ENCODE measurements at regions not wholly inside any gene's neighbourhood (a gene's known extent, or its start where the extent isn't known, plus 50 kb on each side); places are given as distances from the start of the nearest gene placed in this dataset.
"Not testable (repeated sequence)": the region's sequence is repeated elsewhere in the genome, so short reads cannot be mapped to it uniquely, and the experiment has no call there.

DNA sequence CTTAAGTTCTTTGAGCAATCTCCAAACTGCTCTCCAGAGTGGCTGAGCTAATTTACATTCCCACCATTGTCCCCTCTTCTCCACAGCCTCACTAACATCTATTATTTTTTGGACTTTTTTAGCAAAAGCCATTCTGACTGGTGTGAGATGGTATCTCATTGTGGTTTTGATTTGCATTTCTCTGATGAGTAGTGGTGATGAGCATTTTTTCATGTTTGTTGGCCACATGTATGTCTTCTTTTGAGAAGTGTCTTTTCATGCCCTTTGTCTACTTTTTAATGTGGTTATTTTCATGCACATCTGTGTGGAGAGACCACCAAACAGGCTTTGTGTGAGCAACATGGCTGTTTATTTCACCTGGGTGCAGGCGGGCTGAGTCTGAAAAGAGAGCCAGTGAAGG is 199.7 kb upstream of the TRPC7 start:
- TF ChIP-seq, protein P1, sequence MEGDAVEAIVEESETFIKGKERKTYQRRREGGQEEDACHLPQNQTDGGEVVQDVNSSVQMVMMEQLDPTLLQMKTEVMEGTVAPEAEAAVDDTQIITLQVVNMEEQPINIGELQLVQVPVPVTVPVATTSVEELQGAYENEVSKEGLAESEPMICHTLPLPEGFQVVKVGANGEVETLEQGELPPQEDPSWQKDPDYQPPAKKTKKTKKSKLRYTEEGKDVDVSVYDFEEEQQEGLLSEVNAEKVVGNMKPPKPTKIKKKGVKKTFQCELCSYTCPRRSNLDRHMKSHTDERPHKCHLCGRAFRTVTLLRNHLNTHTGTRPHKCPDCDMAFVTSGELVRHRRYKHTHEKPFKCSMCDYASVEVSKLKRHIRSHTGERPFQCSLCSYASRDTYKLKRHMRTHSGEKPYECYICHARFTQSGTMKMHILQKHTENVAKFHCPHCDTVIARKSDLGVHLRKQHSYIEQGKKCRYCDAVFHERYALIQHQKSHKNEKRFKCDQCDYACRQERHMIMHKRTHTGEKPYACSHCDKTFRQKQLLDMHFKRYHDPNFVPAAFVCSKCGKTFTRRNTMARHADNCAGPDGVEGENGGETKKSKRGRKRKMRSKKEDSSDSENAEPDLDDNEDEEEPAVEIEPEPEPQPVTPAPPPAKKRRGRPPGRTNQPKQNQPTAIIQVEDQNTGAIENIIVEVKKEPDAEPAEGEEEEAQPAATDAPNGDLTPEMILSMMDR (IDR thresholded peaks at IDR 0.05) = not testable (repeated sequence)
- not testable (repeated sequence) for TF ChIP-seq EZH2, EZH2phosphoT487 (IDR thresholded peaks at IDR 0.05)

Measured in neural progenitor cell (in vitro differentiated cells).